Vagina (tissue), 2 donors: ENCODE measurements at regions not wholly inside any gene's neighbourhood (a gene's known extent, or its start where the extent isn't known, plus 50 kb on each side); places are given as distances from the start of the nearest gene placed in this dataset.

Source experiments
- DNase-seq, 2 donors: peaks; one replicate each; pipeline ENCODE4 v3.0.0-alpha.2; 2017; ENCODE audit errors: extremely low spot score in 2 of 2
- H3K27ac ChIP-seq: fragments of 200-600 bp; sonication (generic); one replicate; pipeline ENCODE4 v1.5.1; 2019
- H3K27me3 ChIP-seq: fragments of 200-600 bp; sonication (generic); one replicate; pipeline ENCODE4 v1.5.1; 2019
- H3K36me3 ChIP-seq, 2 donors: fragments of 200-600 bp; sonication (generic); one replicate each; pipeline ENCODE4 v1.5.1; 2017 to 2019
- H3K4me1 ChIP-seq: fragments of 200-600 bp; sonication (generic); one replicate; pipeline ENCODE4 v1.5.1; 2019
- H3K4me3 ChIP-seq, 2 donors: fragments of 200-600 bp; sonication (generic); 1 replicate in 1 of 2; 2 replicates in 1 of 2; pipeline ENCODE4 v1.5.1; 2016 to 2019
- H3K9me3 ChIP-seq: fragments of 200-600 bp; sonication (generic); one replicate; pipeline ENCODE4 v1.5.1; 2019
- CTCF ChIP-seq, 3 experiments: fragments of 450-650 bp in 2 of 3; fragments of 200-600 bp in 1 of 3; sonication (generic) in 1 of 3; IDR thresholded peaks; one replicate each; pipeline ENCODE4 v1.5.1; 2017 to 2019; ENCODE audit warnings: antibody characterized with exemption in 3 of 3, mild to moderate bottlenecking in 2 of 3, moderate library complexity in 2 of 3
- POLR2A ChIP-seq, 2 donors: fragments of 450-650 bp; IDR thresholded peaks; one replicate each; pipeline ENCODE4 v1.6.1; 2017; ENCODE audit warnings: antibody characterized with exemption in 2 of 2, mild to moderate bottlenecking in 2 of 2, moderate library complexity in 2 of 2
- POLR2AphosphoS5 ChIP-seq, 2 donors: sonication (generic); formaldehyde crosslinking; IDR thresholded peaks; one replicate each; pipeline ENCODE4 v1.9.0; 2017; ENCODE audit warnings: antibody characterized with exemption in 2 of 2, mild to moderate bottlenecking in 2 of 2, low read depth in 1 of 2; ENCODE audit not compliant: insufficient read depth in 1 of 2
- intact Hi-C: fragments of 100-400 bp; cut with DNase I; formaldehyde crosslinking; loops from one replicate; pipeline ENCODE4 v1.15.1; 2023

- no peaks in the 10 kb centered on the region for H3K9me3 ChIP-seq
- no peaks in the 10 kb centered on the region for H3K4me1 ChIP-seq
- H3K27ac ChIP-seq: no peak overlapping the region
- no peaks in the 10 kb centered on the region for H3K36me3 ChIP-seq
- no peaks in the 10 kb centered on the region for H3K27me3 ChIP-seq
- no peak for TF ChIP-seq POLR2AphosphoS5 (IDR thresholded peaks at IDR 0.05; ENCODE audit: insufficient read depth in 1 of 2, low read depth in 1 of 2)
- no peak for TF ChIP-seq CTCF (IDR thresholded peaks at IDR 0.05)
- TF ChIP-seq POLR2A (IDR thresholded peaks at IDR 0.05): no peak
- intact Hi-C loops: no loop called here
- H3K4me3 ChIP-seq: no peak overlapping the region
- DNase-seq: no peak
Measured at GRCh38 chr2:118321432-118322105, 233.3 kb downstream of the INSIG2 start.

GRCh38 chr2:118320658-118321057 lies 232.4 kb downstream of the INSIG2 start:
- Histone ChIP-seq H3K4me1 (no peaks in the 10 kb centered on the region), H3K36me3 (no peaks in the 10 kb centered on the region), H3K27me3 (no peaks in the 10 kb centered on the region), H3K9me3 (no peaks in the 10 kb centered on the region), H3K4me3 (no peak overlapping the region), H3K27ac (no peak overlapping the region)
- TF ChIP-seq POLR2AphosphoS5 (IDR thresholded peaks at IDR 0.05; ENCODE audit: insufficient read depth in 1 of 2, low read depth in 1 of 2) (no peak), POLR2A (IDR thresholded peaks at IDR 0.05) (no peak), CTCF (IDR thresholded peaks at IDR 0.05) (no peak)
- DNase-seq: no peak
- intact Hi-C loops: no loop called here

DNA sequence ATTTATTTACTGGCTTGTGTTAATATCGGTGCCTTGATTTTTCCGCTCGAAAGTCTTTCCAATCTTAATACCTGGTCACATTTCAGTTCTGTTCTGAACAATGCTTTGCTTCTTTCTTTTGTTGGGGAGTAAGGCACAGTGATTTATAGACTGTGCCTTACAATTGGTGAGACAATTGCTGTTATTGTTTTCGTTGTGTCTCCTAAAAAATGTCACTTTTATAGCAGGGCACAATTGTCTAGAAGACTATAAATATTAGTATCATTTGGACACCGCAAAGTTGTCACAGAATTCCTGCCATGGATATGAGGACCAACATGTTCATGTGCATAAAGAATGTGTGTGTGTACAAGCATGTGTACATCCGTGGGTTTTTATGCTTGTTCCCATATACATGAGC lies 231.9 kb downstream of the INSIG2 start:
- TF ChIP-seq POLR2A (IDR thresholded peaks at IDR 0.05) (no peak), CTCF (IDR thresholded peaks at IDR 0.05) (no peak), POLR2AphosphoS5 (IDR thresholded peaks at IDR 0.05; ENCODE audit: insufficient read depth in 1 of 2, low read depth in 1 of 2) (no peak)
- H3K4me1 ChIP-seq: no peaks in the 10 kb centered on the region
- no peaks in the 10 kb centered on the region for H3K36me3 ChIP-seq
- DNase-seq: no peak
- intact Hi-C loops: no loop called here
- no peaks in the 10 kb centered on the region for H3K27me3 ChIP-seq
- H3K27ac ChIP-seq: no peak overlapping the region
- H3K9me3 ChIP-seq: no peaks in the 10 kb centered on the region
- H3K4me3 ChIP-seq: no peak overlapping the region

DNA sequence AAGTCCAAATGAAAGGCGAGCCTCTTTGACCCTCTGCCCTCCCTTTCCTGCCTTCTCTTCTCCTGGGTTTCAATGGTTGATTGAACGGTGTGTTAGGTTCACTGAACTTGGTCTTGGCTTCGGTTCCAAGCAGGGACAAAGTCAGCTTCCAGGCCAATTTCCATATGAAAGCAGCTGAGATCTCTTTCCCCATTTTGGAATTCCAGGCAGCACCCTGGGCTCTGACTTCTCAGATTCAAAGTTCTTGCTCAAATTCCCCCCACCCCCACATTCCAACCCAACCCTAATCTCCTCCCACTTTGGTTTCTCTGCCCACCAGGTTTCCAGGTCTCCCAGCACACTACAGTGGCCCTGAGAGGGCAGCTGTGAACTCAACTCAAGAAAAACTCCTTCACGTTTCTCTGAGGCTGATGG lies 231.0 kb downstream of the INSIG2 start:
- H3K4me1 ChIP-seq: no peaks in the 10 kb centered on the region
- DNase-seq: no peak
- H3K27me3 ChIP-seq: no peaks in the 10 kb centered on the region
- TF ChIP-seq POLR2A (IDR thresholded peaks at IDR 0.05): no peak
- no peak for TF ChIP-seq POLR2AphosphoS5 (IDR thresholded peaks at IDR 0.05; ENCODE audit: insufficient read depth in 1 of 2, low read depth in 1 of 2)
- no peak for TF ChIP-seq CTCF (IDR thresholded peaks at IDR 0.05)
- no peak overlapping the region for H3K27ac ChIP-seq
- intact Hi-C loops: no loop called here
- H3K4me3 ChIP-seq: no peak overlapping the region
- H3K36me3 ChIP-seq: no peaks in the 10 kb centered on the region
- no peaks in the 10 kb centered on the region for H3K9me3 ChIP-seq

DNA sequence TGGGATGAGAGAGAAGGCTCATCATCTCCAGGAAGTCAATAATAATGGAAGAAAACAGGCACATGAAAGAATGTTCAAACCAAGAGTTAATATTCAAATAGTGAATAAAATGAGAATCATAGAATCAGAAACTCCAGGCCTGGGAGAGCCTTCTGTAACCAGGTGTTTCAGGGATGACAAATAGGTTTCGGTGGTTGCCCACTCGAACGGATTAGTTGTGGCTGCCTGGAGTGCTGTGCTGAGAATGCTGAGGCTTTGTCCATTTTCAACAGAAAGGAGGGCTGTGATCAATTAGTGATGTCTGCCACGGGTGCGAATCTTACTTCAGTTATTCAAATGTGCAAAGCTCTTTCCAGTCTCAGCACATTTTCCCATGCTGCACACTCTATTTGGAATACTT lies 227.3 kb downstream of the INSIG2 start:
- Histone ChIP-seq H3K27ac (no peak overlapping the region), H3K4me1 (no peaks in the 10 kb centered on the region), H3K4me3 (no peak overlapping the region), H3K9me3 (no peaks in the 10 kb centered on the region), H3K36me3 (no peaks in the 10 kb centered on the region), H3K27me3 (no peaks in the 10 kb centered on the region)
- DNase-seq: no peak
- TF ChIP-seq POLR2A (IDR thresholded peaks at IDR 0.05): no peak
- no peak for TF ChIP-seq CTCF (IDR thresholded peaks at IDR 0.05)
- TF ChIP-seq POLR2AphosphoS5 (IDR thresholded peaks at IDR 0.05; ENCODE audit: insufficient read depth in 1 of 2, low read depth in 1 of 2): no peak
- intact Hi-C loops: no loop called here
